DND-41 (cell line): ENCODE measurements at regions not wholly inside any gene's neighbourhood (a gene's known extent, or its start where the extent isn't known, plus 50 kb on each side); places are given as distances from the start of the nearest gene placed in this dataset.
"Not testable (repeated sequence)": the region's sequence is repeated elsewhere in the genome, so short reads cannot be mapped to it uniquely, and the experiment has no call there.

Experiments used
- ATAC-seq: fragments of 200-7000 bp; cut with Tn5 transposase; 3 replicates; pipeline ENCODE4 v1.9.1; 2021; ENCODE audit warnings: low read depth; ENCODE audit not compliant: insufficient read depth
- DNase-seq: peaks from one replicate; pipeline ENCODE4 v3.0.0-alpha.2; 2020
- H2AFZ ChIP-seq: 2 replicates; pipeline ENCODE4 v1.6.0; 2012; ENCODE audit warnings: low read depth, low read length
- H3K27ac ChIP-seq: 2 replicates; pipeline ENCODE4 v1.5.1; 2012; ENCODE audit warnings: low read length, inconsistent platforms
- H3K27me3 ChIP-seq: fragments of 200-600 bp; sonication (generic); 2 replicates; pipeline ENCODE4 v1.6.0; 2012; ENCODE audit warnings: low read length, mild to moderate bottlenecking, inconsistent platforms; ENCODE audit not compliant: insufficient read depth, poor library complexity
- H3K36me3 ChIP-seq: 2 replicates; pipeline ENCODE4 v1.5.1; 2012; ENCODE audit warnings: low read length, inconsistent platforms; ENCODE audit not compliant: insufficient read depth
- H3K4me1 ChIP-seq: 2 replicates; pipeline ENCODE4 v1.5.1; 2012; ENCODE audit warnings: mild to moderate bottlenecking, low read length; ENCODE audit not compliant: insufficient read depth
- H3K4me2 ChIP-seq: 2 replicates; pipeline ENCODE4 v1.6.0; 2012; ENCODE audit warnings: mild to moderate bottlenecking, moderate library complexity, low read length, inconsistent platforms; ENCODE audit not compliant: insufficient read depth
- H3K4me3 ChIP-seq, 2 experiments: fragments of 200-600 bp in 1 of 2; shearing (Covaris generic) in 1 of 2; 2 replicates each; pipeline ENCODE4 v1.5.1; 2012 to 2016; ENCODE audit warnings: inconsistent platforms in 2 of 2, low read length in 2 of 2, mild to moderate bottlenecking in 2 of 2, low read depth in 1 of 2, moderate library complexity in 1 of 2
- H3K79me2 ChIP-seq: 2 replicates; pipeline ENCODE4 v1.6.0; 2012; ENCODE audit warnings: low read length, inconsistent platforms; ENCODE audit not compliant: insufficient read depth
- H3K9ac ChIP-seq: 2 replicates; pipeline ENCODE4 v1.6.0; 2012; ENCODE audit warnings: low read depth, mild to moderate bottlenecking, inconsistent platforms, low read length, moderate library complexity
- H3K9me3 ChIP-seq: 2 replicates; pipeline ENCODE4 v1.5.1; 2012; ENCODE audit warnings: low read length, moderate library complexity, mild to moderate bottlenecking, inconsistent platforms; ENCODE audit not compliant: insufficient read depth, severe bottlenecking
- H4K20me1 ChIP-seq: 2 replicates; pipeline ENCODE4 v1.6.0; 2012; ENCODE audit warnings: low read length; ENCODE audit not compliant: insufficient read depth
- EZH2 ChIP-seq: IDR thresholded peaks from 3 replicates; pipeline ENCODE4 v1.6.1; 2012; ENCODE audit warnings: borderline replicate concordance, low read depth, mild to moderate bottlenecking, moderate library complexity, low read length, inconsistent platforms; ENCODE audit not compliant: severe bottlenecking
- TF ChIP-seq, protein P1 (sequence below): IDR thresholded peaks from 2 replicates; pipeline ENCODE4 v1.5.1; 2012; ENCODE audit warnings: borderline replicate concordance, low read length, moderate library complexity, mild to moderate bottlenecking; ENCODE audit not compliant: poor library complexity, severe bottlenecking; ENCODE audit errors: extremely low read depth

DNA sequence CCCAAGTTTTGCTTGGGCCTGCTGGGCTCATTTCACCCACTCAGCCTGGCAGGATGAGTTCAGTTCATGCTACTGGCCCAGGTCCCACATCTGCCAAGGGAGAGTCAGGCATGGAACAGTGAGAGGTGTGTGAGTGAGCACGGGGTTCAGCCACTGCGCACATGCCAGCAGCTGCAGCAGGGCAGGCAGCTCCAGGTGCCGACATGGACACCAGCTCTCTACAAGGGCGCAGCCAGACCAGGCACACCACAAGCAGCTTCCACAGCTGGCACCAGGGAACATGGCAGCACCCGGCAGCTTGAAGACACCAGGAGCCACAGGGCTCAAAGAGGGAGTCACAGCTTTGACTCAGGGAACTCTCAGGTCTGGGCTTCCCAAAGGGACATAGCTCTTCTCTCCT is 938.0 kb downstream of the SORCS3 start:
- no peak for DNase-seq
- no peak for ATAC-seq
- H3K27me3 ChIP-seq: no peaks in the 10 kb centered on the region
- TF ChIP-seq EZH2: no peak
- TF ChIP-seq, protein P1, sequence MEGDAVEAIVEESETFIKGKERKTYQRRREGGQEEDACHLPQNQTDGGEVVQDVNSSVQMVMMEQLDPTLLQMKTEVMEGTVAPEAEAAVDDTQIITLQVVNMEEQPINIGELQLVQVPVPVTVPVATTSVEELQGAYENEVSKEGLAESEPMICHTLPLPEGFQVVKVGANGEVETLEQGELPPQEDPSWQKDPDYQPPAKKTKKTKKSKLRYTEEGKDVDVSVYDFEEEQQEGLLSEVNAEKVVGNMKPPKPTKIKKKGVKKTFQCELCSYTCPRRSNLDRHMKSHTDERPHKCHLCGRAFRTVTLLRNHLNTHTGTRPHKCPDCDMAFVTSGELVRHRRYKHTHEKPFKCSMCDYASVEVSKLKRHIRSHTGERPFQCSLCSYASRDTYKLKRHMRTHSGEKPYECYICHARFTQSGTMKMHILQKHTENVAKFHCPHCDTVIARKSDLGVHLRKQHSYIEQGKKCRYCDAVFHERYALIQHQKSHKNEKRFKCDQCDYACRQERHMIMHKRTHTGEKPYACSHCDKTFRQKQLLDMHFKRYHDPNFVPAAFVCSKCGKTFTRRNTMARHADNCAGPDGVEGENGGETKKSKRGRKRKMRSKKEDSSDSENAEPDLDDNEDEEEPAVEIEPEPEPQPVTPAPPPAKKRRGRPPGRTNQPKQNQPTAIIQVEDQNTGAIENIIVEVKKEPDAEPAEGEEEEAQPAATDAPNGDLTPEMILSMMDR: no peak
- no peaks in the 10 kb centered on the region for H3K4me1 ChIP-seq
- no peak overlapping the region for H3K27ac ChIP-seq
- no peak overlapping the region for H3K9ac ChIP-seq
- H3K4me2 ChIP-seq: no peak overlapping the region
- no peak overlapping the region for H3K4me3 ChIP-seq
- H3K36me3 ChIP-seq: no peaks in the 10 kb centered on the region
- no peaks in the 10 kb centered on the region for H3K79me2 ChIP-seq
- H4K20me1 ChIP-seq: no peaks in the 10 kb centered on the region
- no peak overlapping the region for H2AFZ ChIP-seq
- peaks cover 4% of the 10 kb centered on the region for H3K9me3 ChIP-seq

DNA sequence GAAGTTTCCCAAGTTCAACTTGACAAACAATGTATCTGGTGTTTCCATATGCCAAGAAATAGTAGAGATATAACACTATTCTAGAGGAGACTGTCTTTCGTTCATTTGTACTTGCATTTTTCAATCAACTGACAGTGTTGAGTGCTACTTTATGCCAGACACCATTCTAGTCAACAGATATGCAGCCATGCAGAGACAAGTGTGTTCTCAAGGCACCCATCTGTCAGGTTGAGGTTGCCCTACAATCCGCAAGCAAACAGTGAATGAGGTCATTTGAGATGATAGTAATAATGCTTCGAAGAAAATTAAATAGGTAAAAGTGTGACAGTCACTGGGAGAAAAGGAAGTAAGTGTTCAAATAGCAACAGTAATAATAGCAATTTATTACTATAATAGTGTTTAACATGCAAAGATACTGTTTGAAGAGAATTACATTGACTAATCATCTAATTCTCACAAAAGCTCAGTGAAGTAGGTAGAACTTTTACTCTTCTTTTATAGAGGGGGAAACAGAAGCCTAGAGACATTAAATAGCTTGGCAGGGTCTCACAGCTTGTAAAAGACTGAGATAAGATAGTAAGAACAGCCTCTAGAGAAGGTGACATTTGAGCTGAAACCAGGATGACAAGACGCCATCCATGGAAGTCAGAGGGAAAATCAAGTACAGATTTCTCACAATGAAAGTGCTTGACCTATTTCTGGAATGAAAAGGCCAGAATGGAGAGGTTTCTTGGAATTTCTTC is 936.9 kb downstream of the SORCS3 start:
- no peak overlapping the region for H3K9ac ChIP-seq
- H3K4me3 ChIP-seq: no peak overlapping the region
- peaks cover 4% of the 10 kb centered on the region for H3K9me3 ChIP-seq
- no peak overlapping the region for H3K27ac ChIP-seq
- H3K4me1 ChIP-seq: no peaks in the 10 kb centered on the region
- ATAC-seq: no peak
- no peaks in the 10 kb centered on the region for H3K79me2 ChIP-seq
- H4K20me1 ChIP-seq: no peaks in the 10 kb centered on the region
- H3K36me3 ChIP-seq: no peaks in the 10 kb centered on the region
- H3K4me2 ChIP-seq: no peak overlapping the region
- H3K27me3 ChIP-seq: no peaks in the 10 kb centered on the region
- no peak for DNase-seq
- TF ChIP-seq EZH2: no peak
- TF ChIP-seq, protein P1: no peak
- no peak overlapping the region for H2AFZ ChIP-seq

DNA sequence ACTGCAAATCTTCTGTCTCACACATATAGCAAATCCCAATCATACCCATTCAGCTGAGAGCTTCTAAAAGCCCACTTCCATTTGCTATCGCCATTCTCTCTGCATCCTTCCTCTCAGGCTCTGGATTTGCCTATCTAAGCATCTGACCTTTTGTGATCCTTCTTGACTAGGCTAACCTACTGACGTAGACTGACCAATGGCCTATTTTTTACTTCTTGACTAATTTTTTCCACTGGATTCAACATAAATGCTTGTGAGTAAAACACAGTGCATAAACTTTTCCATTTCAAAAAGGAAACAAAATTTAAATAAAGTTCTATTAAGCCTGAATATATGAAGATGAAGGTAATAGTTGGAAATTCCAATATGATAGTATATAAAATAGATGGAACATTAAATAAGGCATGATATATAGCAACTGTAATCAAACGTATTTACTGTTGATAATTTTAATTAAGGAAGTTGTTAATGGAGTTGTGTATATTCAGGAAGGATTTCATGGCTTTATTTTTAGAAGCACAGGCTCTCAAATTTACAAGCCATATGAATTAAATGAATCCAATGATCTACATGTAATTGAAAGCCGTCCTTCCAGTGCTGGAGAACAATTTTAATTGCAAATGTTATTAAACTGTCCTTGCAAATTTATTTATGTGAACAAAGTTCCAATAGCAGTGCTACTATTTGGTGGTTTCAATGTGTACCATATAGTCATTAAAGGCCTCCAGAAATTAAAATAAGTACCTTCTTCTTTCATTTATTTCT is 918.4 kb downstream of the SORCS3 start:
- Histone ChIP-seq H2AFZ (no peak overlapping the region), H3K4me2 (no peak overlapping the region), H3K4me3 (no peak overlapping the region), H3K79me2 (no peaks in the 10 kb centered on the region), H4K20me1 (no peaks in the 10 kb centered on the region), H3K9ac (no peak overlapping the region), H3K27me3 (no peaks in the 10 kb centered on the region), H3K4me1 (no peaks in the 10 kb centered on the region), H3K27ac (no peak overlapping the region), H3K9me3 (no peaks in the 10 kb centered on the region), H3K36me3 (no peaks in the 10 kb centered on the region)
- TF ChIP-seq, protein P1: no peak
- no peak for TF ChIP-seq EZH2
- no peak for ATAC-seq
- DNase-seq: no peak

DNA sequence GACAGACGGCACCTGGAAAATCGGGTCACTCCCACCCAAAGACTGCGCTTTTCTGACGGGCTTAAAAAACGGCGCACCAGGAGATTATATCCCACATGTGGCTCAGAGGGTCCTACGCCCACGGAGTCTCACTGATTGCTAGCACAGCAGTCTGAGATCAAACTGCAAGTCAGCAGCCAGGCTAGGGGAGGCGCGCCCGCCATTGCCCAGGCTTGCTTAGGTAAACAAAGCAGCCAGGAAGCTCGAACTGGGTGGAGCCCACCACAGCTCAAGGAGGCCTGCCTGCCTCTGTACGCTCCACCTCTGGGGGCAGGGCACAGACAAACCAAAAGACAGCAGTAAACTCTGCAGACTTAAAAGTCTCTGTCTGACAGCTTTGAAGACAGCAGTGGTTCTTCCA is 909.4 kb downstream of the SORCS3 start:
- not testable (repeated sequence) for H3K9me3 ChIP-seq, H3K79me2 ChIP-seq, H3K9ac ChIP-seq, H3K4me2 ChIP-seq, ATAC-seq, DNase-seq, H3K36me3 ChIP-seq, H3K27me3 ChIP-seq, H4K20me1 ChIP-seq, H3K27ac ChIP-seq, H3K4me3 ChIP-seq, H3K4me1 ChIP-seq, H2AFZ ChIP-seq
